Activated CD4-positive, CD25-positive, alpha-beta regulatory T cell (primary cell): ENCODE measurements at regions not wholly inside any gene's neighbourhood (a gene's known extent, or its start where the extent isn't known, plus 50 kb on each side); places are given as distances from the start of the nearest gene placed in this dataset.
"Not testable (repeated sequence)": the region's sequence is repeated elsewhere in the genome, so short reads cannot be mapped to it uniquely, and the experiment has no call there.

Experiments
- DNase-seq, 4 experiments: peaks; one replicate each; lab custom pipeline; 2025; lab: John Stamatoyannopoulos, UW

GRCh38 chr2:16392647-16393499, 272.8 kb downstream of the CYRIA start:
- no peak for DNase-seq

- DNase-seq: no peak
Measured at GRCh38 chr2:16391986-16392385, 273.6 kb downstream of the CYRIA start.

- no peak for DNase-seq
Measured at GRCh38 chr2:16390561-16390960, 275.1 kb downstream of the CYRIA start.

GRCh38 chr2:16389611-16390010, 276.0 kb downstream of the CYRIA start:
- DNase-seq: no peak

- DNase-seq: not testable (repeated sequence)
Measured at GRCh38 chr2:16388199-16388830, 277.3 kb downstream of the CYRIA start.

GRCh38 chr2:16387461-16387984, 278.1 kb downstream of the CYRIA start:
- DNase-seq: no peak

- DNase-seq: no peak
Measured at GRCh38 chr2:16386431-16386830, 279.2 kb downstream of the CYRIA start.

DNA sequence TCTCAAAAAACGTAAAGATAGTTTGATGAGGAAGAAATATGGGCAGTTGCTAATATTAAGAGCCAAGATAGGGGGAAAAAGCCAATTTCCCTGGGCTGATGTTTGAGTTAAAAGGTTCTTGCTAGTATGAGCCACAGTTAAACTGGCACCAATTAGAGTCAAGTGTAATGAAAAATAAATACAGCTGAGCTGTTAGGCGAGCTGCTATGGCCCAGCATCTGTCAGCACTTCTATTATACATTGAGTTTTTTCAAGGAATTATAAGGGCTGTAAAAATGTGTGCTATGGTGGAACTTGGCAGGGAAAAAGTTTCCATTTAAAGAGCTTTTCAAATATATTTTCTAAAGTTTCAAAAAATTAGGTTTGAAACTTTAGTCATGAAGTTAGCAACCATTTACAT, 279.6 kb downstream of the CYRIA start:
- DNase-seq: no peak

- DNase-seq: no peak
Measured at GRCh38 chr2:16385341-16385740, 280.3 kb downstream of the CYRIA start.

DNA sequence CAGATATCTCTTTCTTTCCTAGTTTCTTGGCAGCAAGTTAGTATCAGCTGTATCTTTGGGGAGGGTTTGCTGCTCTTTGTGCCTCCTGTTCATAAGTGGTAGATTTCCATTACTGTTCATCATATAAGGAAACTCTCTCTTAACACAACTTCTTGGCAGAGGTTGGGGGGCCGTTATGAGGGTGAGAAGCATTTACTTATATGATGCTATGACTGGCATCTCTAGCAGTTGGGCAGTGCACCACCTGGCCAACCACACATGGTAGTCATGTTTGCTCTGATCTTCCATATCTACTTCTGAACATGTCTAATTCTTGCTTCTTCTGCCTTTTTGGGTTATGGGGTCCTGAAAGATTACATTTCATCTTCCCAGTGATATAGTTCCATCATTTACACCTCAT, 282.2 kb downstream of the CYRIA start:
- no peak for DNase-seq

- no peak for DNase-seq
Measured at GRCh38 chr2:16382451-16382850, 283.2 kb downstream of the CYRIA start.

- no peak for DNase-seq
Measured at GRCh38 chr2:16381511-16381910, 284.1 kb downstream of the CYRIA start.

GRCh38 chr2:16379901-16380300, 285.7 kb downstream of the CYRIA start:
- not testable (repeated sequence) for DNase-seq

- DNase-seq: not testable (repeated sequence)
Measured at GRCh38 chr2:16379061-16379460, 286.6 kb downstream of the CYRIA start.

GRCh38 chr2:16378031-16378430, 287.6 kb downstream of the CYRIA start:
- DNase-seq: no peak

DNA sequence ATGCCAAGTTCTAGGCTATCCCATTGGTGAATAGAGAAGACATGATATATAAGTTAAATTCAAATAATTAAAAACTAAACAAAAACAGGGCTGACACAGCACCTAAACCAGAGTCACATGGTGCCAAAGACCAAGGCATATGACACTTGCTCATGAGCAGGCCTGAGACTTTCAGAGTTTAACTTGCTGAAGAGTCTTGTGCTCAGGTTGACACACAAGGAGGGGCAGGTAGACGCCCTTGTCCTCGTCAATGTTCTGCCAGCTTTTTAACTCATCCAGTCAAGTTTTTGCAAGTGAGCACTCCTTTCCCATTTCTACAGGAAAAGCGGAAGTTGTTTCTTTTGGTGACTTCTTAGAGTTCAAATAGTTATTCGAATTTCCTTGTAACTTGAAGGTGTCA, 289.7 kb downstream of the CYRIA start:
- no peak for DNase-seq

- no peak for DNase-seq
Measured at GRCh38 chr2:16375351-16375750, 290.3 kb downstream of the CYRIA start.

DNA sequence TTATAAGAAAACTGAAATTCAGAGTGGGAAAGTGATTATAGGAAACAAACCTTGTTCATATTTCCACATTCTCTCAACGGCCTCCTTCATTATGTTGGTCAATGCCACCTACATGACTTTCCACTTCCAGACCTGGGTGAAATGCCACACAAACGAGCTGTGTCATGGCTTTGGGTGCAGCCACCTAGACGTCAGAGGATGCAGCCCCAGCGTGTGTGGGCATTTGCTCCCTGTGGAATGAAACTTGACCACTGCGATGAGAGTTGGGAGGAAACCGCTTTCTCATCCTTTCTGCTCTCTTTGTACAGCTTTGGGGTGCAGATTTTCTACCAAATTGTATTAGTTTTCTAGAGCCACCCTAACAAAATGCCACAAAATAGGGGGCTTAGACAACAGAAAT, 291.0 kb downstream of the CYRIA start:
- DNase-seq: no peak

DNA sequence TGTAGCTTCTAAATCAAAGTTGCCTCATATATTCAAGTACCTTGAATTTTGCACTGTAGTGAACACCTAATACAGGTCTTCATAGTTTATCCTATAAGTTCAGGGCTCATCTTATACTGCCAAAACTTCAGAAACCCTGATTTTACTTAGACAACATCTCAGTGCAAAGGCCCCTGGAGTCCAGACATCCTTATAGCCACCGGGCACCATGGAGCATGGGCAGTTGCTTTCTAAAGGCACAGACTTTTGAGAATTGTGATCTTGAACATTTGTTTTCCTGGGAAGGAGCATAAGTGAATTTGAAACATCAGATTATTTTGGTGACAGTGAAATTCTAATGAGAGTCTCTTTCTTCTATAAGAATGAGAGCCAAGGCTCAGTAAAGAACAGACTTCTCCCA, 292.3 kb downstream of the CYRIA start:
- no peak for DNase-seq

- DNase-seq: no peak
Measured at GRCh38 chr2:16371751-16372150, 293.9 kb downstream of the CYRIA start.

DNA sequence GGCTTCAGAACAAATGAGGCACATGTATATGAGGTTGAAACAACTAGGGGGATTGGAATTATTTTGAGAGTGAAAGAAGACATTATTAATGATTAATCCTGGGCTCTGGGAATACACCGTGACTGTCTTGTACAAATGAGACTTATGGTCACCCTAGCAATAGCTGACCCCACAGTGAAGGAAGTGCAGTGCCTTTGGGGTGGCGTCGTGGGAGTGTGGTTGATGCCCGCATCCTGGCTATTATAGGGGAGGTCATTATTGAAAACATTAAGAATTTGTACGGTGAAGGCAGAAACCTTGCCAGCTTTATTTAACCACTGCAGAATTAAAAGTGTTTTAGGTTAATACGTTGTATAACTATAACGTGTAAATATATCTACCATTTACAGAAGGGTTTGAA, 296.7 kb downstream of the CYRIA start:
- DNase-seq: no peak

DNA sequence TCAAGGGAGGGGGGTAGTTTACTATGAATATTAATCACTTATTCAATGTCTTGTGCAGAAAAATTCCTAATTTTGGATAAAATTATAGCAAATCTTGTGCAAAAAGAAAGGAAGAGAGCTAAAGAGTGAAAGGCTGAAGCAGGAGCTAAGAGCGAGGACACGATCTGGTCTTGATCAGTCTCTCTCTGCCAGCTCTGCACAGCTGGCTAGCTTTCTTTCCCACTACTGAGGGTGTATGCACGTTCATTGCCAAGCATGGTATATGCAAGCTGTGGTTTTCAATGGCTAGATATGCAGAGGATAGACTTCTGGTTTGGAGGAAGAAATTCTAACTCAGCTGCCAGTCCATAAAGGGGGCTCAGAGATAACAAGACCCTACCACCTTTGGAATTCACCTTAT, 297.3 kb downstream of the CYRIA start:
- no peak for DNase-seq

GRCh38 chr2:16365366-16365765, 300.3 kb downstream of the CYRIA start:
- no peak for DNase-seq
